WTC11 (cell line): ENCODE measurements at regions not wholly inside any gene's neighbourhood (a gene's known extent, or its start where the extent isn't known, plus 50 kb on each side); places are given as distances from the start of the nearest gene placed in this dataset.

Source experiments
- ATAC-seq: fragments of 200-7000 bp; cut with Tn5 transposase; 2 replicates; pipeline ENCODE4 v1.10.0; 2021; ENCODE audit warnings: mild to moderate bottlenecking, moderate library complexity
- CTCF ChIA-PET: fragments of 300-600 bp; sonication (Branson Sonifier 250); formaldehyde crosslinking; loops from one replicate; lab custom pipeline; 2021; ENCODE audit warnings: antibody characterized with exemption; lab: Charles Lee
- POLR2A ChIA-PET: fragments of 350-600 bp; sonication (Branson Sonifier 250); formaldehyde crosslinking; loops from one replicate; lab custom pipeline; 2021; ENCODE audit warnings: antibody characterized with exemption; lab: Charles Lee
- DNase-seq: peaks from one replicate; pipeline ENCODE4 v3.0.0; 2021; ENCODE audit warnings: low spot score
- H3K27ac Mint-ChIP-seq: 2 replicates; pipeline ENCODE4 v1.8.0; 2021; ENCODE audit warnings: mixed read lengths
- H3K27me3 Mint-ChIP-seq: 2 replicates; pipeline ENCODE4 v1.8.0; 2021; ENCODE audit warnings: low read depth, mild to moderate bottlenecking, moderate library complexity, mixed read lengths
- H3K36me3 Mint-ChIP-seq: 2 replicates; pipeline ENCODE4 v1.8.0; 2021; ENCODE audit warnings: mixed read lengths
- H3K4me1 Mint-ChIP-seq: 2 replicates; pipeline ENCODE4 v1.8.0; 2022; ENCODE audit warnings: mixed read lengths
- H3K4me3 Mint-ChIP-seq: 2 replicates; pipeline ENCODE4 v1.8.0; 2021; ENCODE audit warnings: mild to moderate bottlenecking, moderate library complexity, mixed read lengths
- H3K9me3 Mint-ChIP-seq: 2 replicates; pipeline ENCODE4 v1.8.0; 2021; ENCODE audit warnings: mixed read lengths
- ATF1 ChIP-seq: sonication (generic); formaldehyde crosslinking; IDR thresholded peaks from 2 replicates; pipeline ENCODE4 v1.8.1; 2023; ENCODE audit warnings: mild to moderate bottlenecking, moderate library complexity, missing genetic modification reagents
- EMX1 ChIP-seq: fragments of 250-450 bp; sonication (Bioruptor Pico); IDR thresholded peaks from 2 replicates; pipeline ENCODE4 v1.8.0; 2021; ENCODE audit warnings: mild to moderate bottlenecking
- ETV6 ChIP-seq: sonication (generic); formaldehyde crosslinking; IDR thresholded peaks from 2 replicates; pipeline ENCODE4 v1.8.1; 2022; ENCODE audit warnings: mild to moderate bottlenecking, missing genetic modification reagents
- FOXP1 ChIP-seq: sonication (generic); formaldehyde crosslinking; IDR thresholded peaks from 2 replicates; pipeline ENCODE4 v1.8.0; 2022; ENCODE audit warnings: missing genetic modification reagents, mild to moderate bottlenecking, moderate library complexity, borderline replicate concordance
- MYBL2 ChIP-seq: sonication (generic); formaldehyde crosslinking; IDR thresholded peaks from 2 replicates; pipeline ENCODE4 v1.8.1; 2023; ENCODE audit warnings: mild to moderate bottlenecking, moderate library complexity, missing genetic modification reagents
- NR2C2 ChIP-seq: sonication (generic); formaldehyde crosslinking; IDR thresholded peaks from 2 replicates; pipeline ENCODE4 v1.8.0; 2022; ENCODE audit warnings: mild to moderate bottlenecking, missing genetic modification reagents
- RORB ChIP-seq: fragments of 250-450 bp; sonication (Bioruptor Pico); IDR thresholded peaks from 2 replicates; pipeline ENCODE4 v1.9.0; 2021; ENCODE audit warnings: mild to moderate bottlenecking
- SMAD4 ChIP-seq: sonication (generic); formaldehyde crosslinking; IDR thresholded peaks from 2 replicates; pipeline ENCODE4 v1.8.0; 2022; ENCODE audit warnings: mild to moderate bottlenecking, missing genetic modification reagents
- ZNF121 ChIP-seq: sonication (generic); formaldehyde crosslinking; IDR thresholded peaks from 2 replicates; pipeline ENCODE4 v1.8.0; 2023; ENCODE audit warnings: missing genetic modification reagents
- ZNF232 ChIP-seq: sonication (generic); formaldehyde crosslinking; IDR thresholded peaks from 2 replicates; pipeline ENCODE4 v1.8.0; 2022; ENCODE audit warnings: mild to moderate bottlenecking, missing genetic modification reagents
- TF ChIP-seq, protein P1 (sequence below): fragments of 200-600 bp; IDR thresholded peaks from 2 replicates; pipeline ENCODE4 v1.8.0; 2022; ENCODE audit warnings: antibody characterized with exemption
- TF ChIP-seq, protein P2 (sequence below): sonication (generic); formaldehyde crosslinking; IDR thresholded peaks from 2 replicates; pipeline ENCODE4 v1.8.1; 2022; ENCODE audit warnings: low read depth, missing genetic modification reagents, borderline replicate concordance
- TF ChIP-seq, protein P3 (sequence below): sonication (generic); formaldehyde crosslinking; IDR thresholded peaks from 2 replicates; pipeline ENCODE4 v1.8.1; 2023; ENCODE audit warnings: mild to moderate bottlenecking, missing genetic modification reagents, borderline replicate concordance

DNA sequence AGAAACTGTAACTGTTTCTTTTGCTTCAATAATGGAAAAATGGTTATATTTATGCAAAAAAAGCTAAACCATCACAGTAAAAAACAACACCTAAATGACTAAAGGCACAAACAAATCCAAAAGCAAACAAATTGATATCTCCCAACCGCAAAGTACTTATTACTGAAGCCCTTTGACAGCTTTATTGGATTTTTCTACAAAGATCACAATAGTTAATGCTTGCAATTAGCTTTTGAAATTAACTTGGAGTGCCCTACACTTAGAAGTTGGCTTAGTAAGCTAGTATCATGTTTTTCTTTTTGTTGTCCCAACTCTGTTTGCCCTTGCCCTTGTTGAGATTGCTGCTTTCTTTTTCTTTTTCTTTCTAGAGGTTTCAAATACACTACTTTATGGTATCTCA is 257.5 kb downstream of the INHBA start:
- peaks cover 27% of the 10 kb centered on the region for H3K4me1 Mint-ChIP-seq
- no peak overlapping the region for H3K4me3 Mint-ChIP-seq

GRCh38 chr7:41439515-41439879 is 263.4 kb downstream of the INHBA start:
- no peak for TF ChIP-seq ZNF232
- TF ChIP-seq, protein P1, sequence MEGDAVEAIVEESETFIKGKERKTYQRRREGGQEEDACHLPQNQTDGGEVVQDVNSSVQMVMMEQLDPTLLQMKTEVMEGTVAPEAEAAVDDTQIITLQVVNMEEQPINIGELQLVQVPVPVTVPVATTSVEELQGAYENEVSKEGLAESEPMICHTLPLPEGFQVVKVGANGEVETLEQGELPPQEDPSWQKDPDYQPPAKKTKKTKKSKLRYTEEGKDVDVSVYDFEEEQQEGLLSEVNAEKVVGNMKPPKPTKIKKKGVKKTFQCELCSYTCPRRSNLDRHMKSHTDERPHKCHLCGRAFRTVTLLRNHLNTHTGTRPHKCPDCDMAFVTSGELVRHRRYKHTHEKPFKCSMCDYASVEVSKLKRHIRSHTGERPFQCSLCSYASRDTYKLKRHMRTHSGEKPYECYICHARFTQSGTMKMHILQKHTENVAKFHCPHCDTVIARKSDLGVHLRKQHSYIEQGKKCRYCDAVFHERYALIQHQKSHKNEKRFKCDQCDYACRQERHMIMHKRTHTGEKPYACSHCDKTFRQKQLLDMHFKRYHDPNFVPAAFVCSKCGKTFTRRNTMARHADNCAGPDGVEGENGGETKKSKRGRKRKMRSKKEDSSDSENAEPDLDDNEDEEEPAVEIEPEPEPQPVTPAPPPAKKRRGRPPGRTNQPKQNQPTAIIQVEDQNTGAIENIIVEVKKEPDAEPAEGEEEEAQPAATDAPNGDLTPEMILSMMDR = no peak
- TF ChIP-seq RORB (CRISPR knock-in tag) = no peak
- TF ChIP-seq ZNF121 (CRISPR knock-in tag) = no peak
- ATAC-seq (no peak), DNase-seq (no peak)
- Mint-ChIP-seq H3K36me3 (peaks cover 5% of the 10 kb centered on the region), H3K27ac (no peak overlapping the region), H3K9me3 (peaks cover 24% of the 10 kb centered on the region), H3K27me3 (no peaks in the 10 kb centered on the region), H3K4me1 (0 out of 2 replicates have a peak, but pooled peaks cover 8% of the 10 kb centered on the region), H3K4me3 (no peak overlapping the region)
- ChIA-PET POLR2A (no interaction called here), CTCF (interaction anchor here (0.6 to 1.3 kb wide), 4 partner anchors 10 to 437 kb away, joined by 3 read pairs; no protein-coding TSS in a partner anchor)

More for the DNA sequence above, 257.5 kb downstream of the INHBA start:
- no peak for ATAC-seq
- peaks cover 10% of the 10 kb centered on the region for H3K9me3 Mint-ChIP-seq
- H3K27ac Mint-ChIP-seq = no peak overlapping the region
- CTCF ChIA-PET = interaction anchor here (1.0 kb wide), 1 partner anchor 260 kb away, joined by 5 read pairs; no protein-coding TSS in a partner anchor
- no peak for TF ChIP-seq EMX1 (CRISPR knock-in tag)
- no peak for TF ChIP-seq ZNF232
- TF ChIP-seq, protein P2, sequence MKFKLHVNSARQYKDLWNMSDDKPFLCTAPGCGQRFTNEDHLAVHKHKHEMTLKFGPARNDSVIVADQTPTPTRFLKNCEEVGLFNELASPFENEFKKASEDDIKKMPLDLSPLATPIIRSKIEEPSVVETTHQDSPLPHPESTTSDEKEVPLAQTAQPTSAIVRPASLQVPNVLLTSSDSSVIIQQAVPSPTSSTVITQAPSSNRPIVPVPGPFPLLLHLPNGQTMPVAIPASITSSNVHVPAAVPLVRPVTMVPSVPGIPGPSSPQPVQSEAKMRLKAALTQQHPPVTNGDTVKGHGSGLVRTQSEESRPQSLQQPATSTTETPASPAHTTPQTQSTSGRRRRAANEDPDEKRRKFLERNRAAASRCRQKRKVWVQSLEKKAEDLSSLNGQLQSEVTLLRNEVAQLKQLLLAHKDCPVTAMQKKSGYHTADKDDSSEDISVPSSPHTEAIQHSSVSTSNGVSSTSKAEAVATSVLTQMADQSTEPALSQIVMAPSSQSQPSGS (CRISPR knock-in tag) = no peak
- TF ChIP-seq NR2C2 (CRISPR knock-in tag) = no peak
- no peak for TF ChIP-seq ATF1 (CRISPR knock-in tag)
- TF ChIP-seq SMAD4 (CRISPR knock-in tag) = no peak
- no peak for TF ChIP-seq MYBL2 (CRISPR knock-in tag)
- TF ChIP-seq, protein P1 = no peak
- TF ChIP-seq RORB (CRISPR knock-in tag) = no peak
- TF ChIP-seq ETV6 (CRISPR knock-in tag) = no peak
- TF ChIP-seq, protein P3, sequence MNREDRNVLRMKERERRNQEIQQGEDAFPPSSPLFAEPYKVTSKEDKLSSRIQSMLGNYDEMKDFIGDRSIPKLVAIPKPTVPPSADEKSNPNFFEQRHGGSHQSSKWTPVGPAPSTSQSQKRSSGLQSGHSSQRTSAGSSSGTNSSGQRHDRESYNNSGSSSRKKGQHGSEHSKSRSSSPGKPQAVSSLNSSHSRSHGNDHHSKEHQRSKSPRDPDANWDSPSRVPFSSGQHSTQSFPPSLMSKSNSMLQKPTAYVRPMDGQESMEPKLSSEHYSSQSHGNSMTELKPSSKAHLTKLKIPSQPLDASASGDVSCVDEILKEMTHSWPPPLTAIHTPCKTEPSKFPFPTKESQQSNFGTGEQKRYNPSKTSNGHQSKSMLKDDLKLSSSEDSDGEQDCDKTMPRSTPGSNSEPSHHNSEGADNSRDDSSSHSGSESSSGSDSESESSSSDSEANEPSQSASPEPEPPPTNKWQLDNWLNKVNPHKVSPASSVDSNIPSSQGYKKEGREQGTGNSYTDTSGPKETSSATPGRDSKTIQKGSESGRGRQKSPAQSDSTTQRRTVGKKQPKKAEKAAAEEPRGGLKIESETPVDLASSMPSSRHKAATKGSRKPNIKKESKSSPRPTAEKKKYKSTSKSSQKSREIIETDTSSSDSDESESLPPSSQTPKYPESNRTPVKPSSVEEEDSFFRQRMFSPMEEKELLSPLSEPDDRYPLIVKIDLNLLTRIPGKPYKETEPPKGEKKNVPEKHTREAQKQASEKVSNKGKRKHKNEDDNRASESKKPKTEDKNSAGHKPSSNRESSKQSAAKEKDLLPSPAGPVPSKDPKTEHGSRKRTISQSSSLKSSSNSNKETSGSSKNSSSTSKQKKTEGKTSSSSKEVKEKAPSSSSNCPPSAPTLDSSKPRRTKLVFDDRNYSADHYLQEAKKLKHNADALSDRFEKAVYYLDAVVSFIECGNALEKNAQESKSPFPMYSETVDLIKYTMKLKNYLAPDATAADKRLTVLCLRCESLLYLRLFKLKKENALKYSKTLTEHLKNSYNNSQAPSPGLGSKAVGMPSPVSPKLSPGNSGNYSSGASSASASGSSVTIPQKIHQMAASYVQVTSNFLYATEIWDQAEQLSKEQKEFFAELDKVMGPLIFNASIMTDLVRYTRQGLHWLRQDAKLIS (CRISPR knock-in tag) = no peak
- no peak for TF ChIP-seq FOXP1 (CRISPR knock-in tag)
- no peaks in the 10 kb centered on the region for H3K27me3 Mint-ChIP-seq
- DNase-seq = no peak
- POLR2A ChIA-PET = no interaction called here
- H3K36me3 Mint-ChIP-seq = peaks cover 2% of the 10 kb centered on the region; the same call in 1 of the 2 replicates
